Panc1 (cell line): ENCODE measurements at regions not wholly inside any gene's neighbourhood (a gene's known extent, or its start where the extent isn't known, plus 50 kb on each side); places are given as distances from the start of the nearest gene placed in this dataset.

ENCODE experiments used
- CTCF ChIP-seq: fragments of 450-650 bp; IDR thresholded peaks from 2 replicates; pipeline ENCODE4 v1.5.1; 2017; ENCODE audit warnings: mild to moderate bottlenecking
- POLR2AphosphoS5 ChIP-seq: IDR thresholded peaks from 2 replicates; pipeline ENCODE4 v1.6.1; 2012; ENCODE audit warnings: mild to moderate bottlenecking, low read depth, low read length, moderate library complexity
- REST ChIP-seq, 2 experiments: IDR thresholded peaks; 2 replicates each; pipeline ENCODE4 v1.6.1; 2011 to 2012; ENCODE audit warnings: low read depth in 2 of 2, control low read depth in 1 of 2, low read length in 1 of 2, mild to moderate bottlenecking in 1 of 2, moderate library complexity in 1 of 2; ENCODE audit not compliant: insufficient read depth in 1 of 2

GRCh38 chr20:16917636-16918035 is 169.5 kb downstream of the OTOR start:
- TF ChIP-seq CTCF = no peak
- TF ChIP-seq POLR2AphosphoS5 = no peak
- TF ChIP-seq REST (IDR thresholded peaks at IDR 0.05; ENCODE audit: insufficient read depth in 1 of 2, low read depth in 2 of 2, low read length in 1 of 2) = no peak
